ENCODE measurements at regions not wholly inside any gene's neighbourhood (a gene's known extent, or its start where the extent isn't known, plus 50 kb on each side); places are given as distances from the start of the nearest gene placed in this dataset.

- TF ChIP-seq REST (IDR thresholded peaks at IDR 0.05; ENCODE audit: low read depth, low read length): no peak
- TF ChIP-seq SMC3 (IDR thresholded peaks at IDR 0.05; ENCODE audit: low read depth, low read length): no peak
- no peak for TF ChIP-seq POLR2AphosphoS5 (IDR thresholded peaks at IDR 0.05; ENCODE audit: low read depth, low read length)
- TF ChIP-seq CTCF (IDR thresholded peaks at IDR 0.05): no peak
- no peak for TF ChIP-seq RAD21 (IDR thresholded peaks at IDR 0.05; ENCODE audit: low read length)
- TF ChIP-seq GABPA (IDR thresholded peaks at IDR 0.05; ENCODE audit: low read depth): no peak
These were observed 232.6 kb downstream of the VRK1 start for GRCh38 chr14:97029800-97030199.

Measured in SK-N-SH (cell line).